Activated naive CD4-positive, alpha-beta T cell treated with anti-CD3 and anti-CD28 coated beads, Interleukin-2, amount 50 U/mL, for 72 hours (primary cell): ENCODE measurements at regions not wholly inside any gene's neighbourhood (a gene's known extent, or its start where the extent isn't known, plus 50 kb on each side); places are given as distances from the start of the nearest gene placed in this dataset.

Experiments used
- ATAC-seq, 2 donors: fragments of 150-1000 bp; cut with Tn5 transposase; 2 replicates each; pipeline ENCODE4 v1.10.0; 2021; ENCODE audit warnings: mild to moderate bottlenecking in 2 of 2, moderate library complexity in 2 of 2
- DNase-seq, 2 donors: peaks; one replicate each; pipeline ENCODE4 v3.0.0; 2021 to 2022; ENCODE audit warnings: low spot score in 2 of 2
- H3K27ac Mint-ChIP-seq, 2 donors: one replicate each; pipeline ENCODE4 v1.8.0; 2022; ENCODE audit warnings: mild to moderate bottlenecking in 2 of 2, mixed read lengths in 2 of 2
- H3K36me3 Mint-ChIP-seq, 2 donors: one replicate each; pipeline ENCODE4 v1.8.0; 2022; ENCODE audit warnings: mixed read lengths in 2 of 2
- H3K9me3 Mint-ChIP-seq, 2 donors: one replicate each; pipeline ENCODE4 v1.8.0; 2022; ENCODE audit warnings: mixed read lengths in 2 of 2

DNA sequence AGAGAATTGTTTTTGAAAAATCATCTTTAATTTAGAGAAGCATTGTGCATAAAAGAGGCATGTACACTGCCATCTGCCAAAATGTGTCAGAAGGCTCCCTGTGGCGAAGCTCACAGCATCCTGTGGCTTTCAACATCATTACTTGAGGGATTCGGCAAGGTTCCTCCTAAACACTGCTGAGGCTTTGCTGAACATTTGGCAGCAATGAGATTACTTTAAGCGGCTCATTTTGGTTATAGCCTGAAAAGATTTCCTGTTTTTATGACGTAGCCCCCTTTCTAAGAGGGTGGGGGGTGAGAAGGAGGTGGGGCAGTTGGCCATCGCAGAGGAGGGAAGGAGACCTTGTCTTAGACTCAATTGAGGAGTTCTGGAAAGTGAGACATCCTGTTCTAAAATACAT, 469.4 kb downstream of the RASEF start:
- peaks cover 5 to 28% of the 10 kb centered on the region in 2 donors for H3K9me3 Mint-ChIP-seq
- H3K36me3 Mint-ChIP-seq = no peaks in the 10 kb centered on the region
- H3K27ac Mint-ChIP-seq = no peak overlapping the region
- ATAC-seq (no peak), DNase-seq (no peak)

DNA sequence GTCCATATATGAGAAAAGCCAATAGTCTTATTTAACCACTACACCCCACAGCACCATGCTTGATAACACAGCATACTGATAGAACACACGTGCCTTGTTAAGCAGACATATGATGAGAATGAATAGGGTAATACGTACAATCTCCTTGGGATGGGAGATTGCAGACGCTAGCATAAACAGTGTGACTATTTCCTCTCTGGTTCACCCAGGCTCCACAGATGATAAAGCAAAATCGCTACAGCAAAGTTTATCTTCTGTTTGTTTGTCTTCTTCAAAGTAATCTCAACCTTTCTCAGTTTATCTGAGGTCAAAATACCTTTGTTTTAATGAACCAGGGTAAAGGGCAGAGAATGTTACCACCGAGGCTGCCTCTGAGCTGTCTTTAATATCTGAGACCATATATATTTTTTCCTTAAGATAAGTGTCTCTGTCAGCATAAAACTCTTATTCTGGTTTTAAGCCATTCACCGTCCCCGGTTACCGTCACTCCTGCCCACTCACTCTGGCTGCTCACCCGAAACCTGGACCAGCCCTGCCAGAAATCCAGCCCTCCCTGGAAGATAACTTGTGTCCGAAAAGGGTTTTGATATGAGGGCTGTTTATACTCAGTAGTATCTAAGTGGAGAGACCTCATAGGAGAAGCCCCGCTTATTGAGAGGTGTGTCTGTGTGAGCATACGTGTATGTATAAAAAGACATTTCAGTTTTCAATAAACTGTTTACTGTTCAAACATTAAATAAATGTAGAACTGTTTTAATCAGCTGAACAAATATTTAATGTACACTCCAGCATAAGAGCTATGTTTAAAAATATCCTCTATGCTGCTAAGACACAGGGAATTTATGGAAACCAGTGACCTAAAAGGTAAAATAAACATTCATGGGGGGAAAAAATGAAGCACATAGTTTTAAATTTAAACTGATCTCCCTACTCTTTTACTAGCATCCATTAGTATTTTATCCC, 465.4 kb downstream of the RASEF start:
- no peak for DNase-seq
- Mint-ChIP-seq H3K9me3 (peaks cover 5 to 13% of the 10 kb centered on the region in 2 donors), H3K36me3 (no peaks in the 10 kb centered on the region), H3K27ac (no peak overlapping the region)
- no peak for ATAC-seq

DNA sequence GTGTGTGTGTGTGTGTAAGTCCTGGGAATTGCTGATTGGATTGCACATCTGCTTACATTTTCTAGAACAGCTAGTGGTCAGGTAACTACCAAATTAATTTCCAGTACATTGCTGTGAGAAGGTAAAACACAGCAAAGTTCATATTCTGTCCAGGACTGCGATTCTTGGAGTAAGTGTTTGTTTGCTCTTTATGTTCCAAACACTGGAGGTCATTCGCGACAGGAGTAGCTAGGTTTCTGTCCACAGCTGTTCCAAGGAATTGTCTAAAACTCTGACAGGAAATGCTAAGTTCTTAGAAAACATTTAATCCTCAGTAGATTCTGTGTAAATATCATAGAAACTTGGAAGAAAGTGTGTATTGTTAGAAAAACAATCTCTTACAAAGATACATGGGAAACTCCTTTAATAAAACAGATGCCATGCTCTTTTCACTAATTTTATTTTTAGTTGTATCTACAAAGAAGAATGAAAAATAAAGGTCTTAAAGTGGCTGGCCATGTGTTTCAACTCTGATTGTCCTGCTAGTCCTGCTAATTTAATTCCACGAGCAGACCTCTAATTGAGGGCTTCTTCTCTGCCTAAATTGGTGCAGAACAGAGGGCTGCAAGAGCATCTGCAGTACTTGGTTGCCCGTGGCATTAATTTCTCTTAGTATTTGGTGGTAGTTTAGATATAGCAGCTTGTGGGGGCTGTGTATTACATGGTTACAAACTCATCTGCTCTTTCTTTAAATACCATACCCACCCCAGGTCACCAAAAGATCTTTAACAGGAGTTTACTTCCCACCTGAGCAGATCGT, 464.5 kb downstream of the RASEF start:
- ATAC-seq = no peak
- Mint-ChIP-seq H3K27ac (no peak overlapping the region), H3K9me3 (peaks cover 5 to 13% of the 10 kb centered on the region in 2 donors), H3K36me3 (no peaks in the 10 kb centered on the region)
- DNase-seq = no peak

DNA sequence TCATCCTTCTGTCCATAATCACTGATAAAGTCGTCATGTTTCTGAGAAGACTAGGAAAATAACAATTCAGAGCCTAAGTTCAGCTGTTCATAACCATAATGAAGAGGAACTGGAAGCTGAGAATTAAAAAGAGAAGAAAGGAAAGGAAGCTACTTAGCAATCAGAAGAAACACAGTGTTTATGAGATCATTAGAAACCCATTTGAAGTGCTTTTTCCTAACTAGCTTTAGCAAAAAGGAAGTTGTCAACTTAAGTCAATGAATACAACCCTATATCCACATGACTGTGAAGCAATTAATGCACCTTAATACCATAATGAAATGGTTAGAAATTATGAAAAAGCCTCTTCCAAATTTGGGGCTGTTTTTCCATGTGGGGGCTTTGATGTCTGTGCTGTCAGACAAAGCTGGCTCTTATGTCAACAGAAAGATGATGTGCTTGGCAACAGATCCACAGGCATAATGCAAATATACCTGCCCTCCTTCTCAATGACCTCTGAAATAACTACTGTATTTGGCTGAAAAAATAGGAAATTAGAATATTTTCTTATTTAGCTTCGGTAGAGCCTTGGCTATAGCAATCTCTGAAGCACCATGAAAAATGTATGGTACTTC, 463.5 kb downstream of the RASEF start:
- no peak for ATAC-seq
- no peak for DNase-seq
- no peaks in the 10 kb centered on the region for H3K36me3 Mint-ChIP-seq

DNA sequence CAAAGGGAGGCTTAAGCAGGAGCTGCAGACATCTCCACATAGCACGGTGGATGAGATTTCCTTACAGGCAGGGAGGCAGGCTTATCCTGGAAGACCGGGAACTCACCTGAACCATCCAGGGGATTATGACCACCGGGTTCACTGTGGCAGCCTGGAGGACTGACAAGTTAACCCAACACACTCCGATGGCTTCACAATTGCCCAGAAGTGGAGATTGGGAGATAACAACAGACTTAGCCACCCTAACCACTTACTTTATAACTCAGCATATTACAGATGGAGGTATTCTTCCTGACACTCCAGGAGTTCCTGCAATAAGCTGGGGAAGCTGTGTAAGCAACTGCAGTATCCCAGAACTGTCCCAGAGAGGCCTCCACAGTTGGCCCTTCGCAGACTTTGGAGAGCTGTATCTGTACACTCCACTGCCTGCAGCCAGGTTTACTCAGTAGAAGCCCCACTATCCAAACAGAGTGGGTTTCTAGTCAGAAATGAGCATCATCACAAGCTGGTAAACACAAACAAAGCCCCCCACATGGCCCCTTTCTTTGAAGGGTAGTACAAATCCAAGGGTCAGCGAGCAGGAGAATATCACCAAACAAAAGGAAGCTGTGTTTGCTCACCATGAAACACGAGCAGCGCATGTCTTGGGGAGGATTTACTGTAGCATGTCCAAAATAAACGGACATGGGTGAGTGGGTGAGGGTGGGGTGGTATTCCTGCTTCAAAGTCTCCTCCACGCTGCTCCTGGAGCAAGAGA, 462.2 kb downstream of the RASEF start:
- Mint-ChIP-seq H3K27ac (no peak overlapping the region), H3K36me3 (no peaks in the 10 kb centered on the region), H3K9me3 (no peaks in the 10 kb centered on the region)
- no peak for DNase-seq
- ATAC-seq = no peak

More for the DNA sequence above, 463.5 kb downstream of the RASEF start:
- no peak overlapping the region for H3K27ac Mint-ChIP-seq
- H3K9me3 Mint-ChIP-seq = peaks cover 5 to 7% of the 10 kb centered on the region in 2 donors

DNA sequence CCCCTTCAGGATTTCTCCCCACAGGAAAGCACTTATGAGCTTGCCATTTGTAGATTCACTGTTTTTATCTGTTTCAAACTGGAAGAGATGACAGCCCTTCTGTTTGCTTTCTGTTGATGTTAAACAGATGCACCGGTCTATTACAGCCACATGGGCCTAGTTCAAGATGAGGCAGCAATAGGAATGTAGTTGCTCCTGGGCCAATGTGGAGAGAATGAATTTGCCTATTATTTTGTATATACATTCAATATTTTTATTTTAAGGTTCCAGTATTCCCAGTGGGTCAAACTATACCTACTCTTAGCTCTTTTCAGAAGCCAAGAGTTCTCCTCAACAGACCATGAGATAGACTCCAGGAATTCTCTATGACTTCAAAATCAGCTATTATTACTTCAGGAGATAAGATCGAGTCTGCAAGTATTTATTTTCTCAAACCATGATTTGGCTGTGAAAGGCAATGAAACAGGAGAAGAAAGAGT, 461.6 kb downstream of the RASEF start:
- Mint-ChIP-seq H3K9me3 (no peaks in the 10 kb centered on the region), H3K36me3 (no peaks in the 10 kb centered on the region), H3K27ac (no peak overlapping the region)
- no peak for ATAC-seq
- no peak for DNase-seq

DNA sequence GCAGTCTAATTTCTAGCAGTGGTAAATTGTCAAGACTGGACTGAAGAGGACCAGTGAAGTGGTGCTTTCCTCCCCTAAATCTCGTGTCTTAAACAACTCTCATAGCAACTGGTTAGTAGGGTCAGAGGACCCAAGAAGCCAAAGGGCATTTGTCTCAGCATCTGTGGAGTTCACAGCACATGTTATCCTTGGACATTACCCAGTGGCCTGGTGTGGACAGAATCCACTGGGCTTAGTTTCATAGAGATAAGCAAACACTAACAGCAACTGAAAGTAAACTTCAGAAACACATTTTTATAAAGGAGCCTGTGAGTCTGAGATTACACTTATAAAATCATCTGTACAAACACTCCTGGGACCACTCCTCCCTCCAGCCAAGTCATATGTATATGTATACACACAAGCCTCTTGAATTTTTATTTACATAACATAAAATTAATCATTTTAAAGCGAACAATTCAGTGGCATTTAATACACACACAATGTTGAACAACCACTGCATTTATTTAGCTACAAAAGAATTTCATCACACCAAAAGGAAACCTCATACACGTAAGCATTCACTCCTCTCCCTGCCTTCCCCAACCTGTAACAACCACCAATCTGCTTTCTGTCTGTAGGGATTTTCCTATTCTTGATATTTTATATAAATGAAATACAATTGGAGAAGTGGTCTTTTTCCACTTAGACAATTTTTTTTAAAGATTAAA, 457.8 kb downstream of the RASEF start:
- DNase-seq = no peak
- Mint-ChIP-seq H3K9me3 (no peaks in the 10 kb centered on the region), H3K36me3 (no peaks in the 10 kb centered on the region), H3K27ac (no peak overlapping the region)
- ATAC-seq = no peak

DNA sequence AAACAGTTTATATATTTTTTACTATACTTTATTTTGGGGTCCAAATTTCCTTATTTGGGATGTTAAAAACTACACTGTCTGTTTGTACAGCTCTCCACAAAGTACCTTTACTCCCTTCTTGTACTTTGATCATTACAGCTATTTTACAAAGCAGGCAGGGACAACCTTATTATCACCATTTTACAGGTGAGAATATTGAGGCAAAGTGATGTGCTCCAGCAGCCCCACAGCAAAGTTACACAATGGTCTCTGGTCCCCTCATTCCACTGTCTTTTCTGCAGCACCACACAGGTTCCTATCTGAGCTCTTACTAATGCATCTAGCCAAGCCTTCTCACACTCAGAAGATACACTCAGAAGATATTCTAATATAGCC, 457.3 kb downstream of the RASEF start:
- H3K36me3 Mint-ChIP-seq = no peaks in the 10 kb centered on the region
- DNase-seq (no peak), ATAC-seq (no peak)
- no peaks in the 10 kb centered on the region for H3K9me3 Mint-ChIP-seq
- H3K27ac Mint-ChIP-seq = no peak overlapping the region

DNA sequence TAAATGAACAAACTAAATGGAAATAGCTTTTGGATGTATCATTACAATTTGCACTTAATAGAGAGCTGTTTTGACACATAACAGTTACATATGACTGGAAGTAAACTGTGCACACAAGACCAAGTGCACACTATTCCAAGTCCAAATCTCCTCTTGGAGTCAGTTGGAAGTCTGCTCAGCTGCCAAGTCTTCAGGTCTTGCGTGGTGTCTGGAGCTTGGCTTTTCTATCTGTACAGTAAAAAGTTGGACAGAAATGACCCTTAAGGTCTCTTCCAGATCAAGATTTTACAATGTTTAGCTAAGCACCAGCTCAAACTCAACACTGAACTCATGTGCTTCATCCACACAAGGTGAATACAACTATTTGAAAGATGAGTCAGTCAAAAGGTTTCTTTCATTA, 456.9 kb downstream of the RASEF start:
- ATAC-seq (no peak), DNase-seq (no peak)
- H3K36me3 Mint-ChIP-seq = no peaks in the 10 kb centered on the region
- no peaks in the 10 kb centered on the region for H3K9me3 Mint-ChIP-seq
- no peak overlapping the region for H3K27ac Mint-ChIP-seq

DNA sequence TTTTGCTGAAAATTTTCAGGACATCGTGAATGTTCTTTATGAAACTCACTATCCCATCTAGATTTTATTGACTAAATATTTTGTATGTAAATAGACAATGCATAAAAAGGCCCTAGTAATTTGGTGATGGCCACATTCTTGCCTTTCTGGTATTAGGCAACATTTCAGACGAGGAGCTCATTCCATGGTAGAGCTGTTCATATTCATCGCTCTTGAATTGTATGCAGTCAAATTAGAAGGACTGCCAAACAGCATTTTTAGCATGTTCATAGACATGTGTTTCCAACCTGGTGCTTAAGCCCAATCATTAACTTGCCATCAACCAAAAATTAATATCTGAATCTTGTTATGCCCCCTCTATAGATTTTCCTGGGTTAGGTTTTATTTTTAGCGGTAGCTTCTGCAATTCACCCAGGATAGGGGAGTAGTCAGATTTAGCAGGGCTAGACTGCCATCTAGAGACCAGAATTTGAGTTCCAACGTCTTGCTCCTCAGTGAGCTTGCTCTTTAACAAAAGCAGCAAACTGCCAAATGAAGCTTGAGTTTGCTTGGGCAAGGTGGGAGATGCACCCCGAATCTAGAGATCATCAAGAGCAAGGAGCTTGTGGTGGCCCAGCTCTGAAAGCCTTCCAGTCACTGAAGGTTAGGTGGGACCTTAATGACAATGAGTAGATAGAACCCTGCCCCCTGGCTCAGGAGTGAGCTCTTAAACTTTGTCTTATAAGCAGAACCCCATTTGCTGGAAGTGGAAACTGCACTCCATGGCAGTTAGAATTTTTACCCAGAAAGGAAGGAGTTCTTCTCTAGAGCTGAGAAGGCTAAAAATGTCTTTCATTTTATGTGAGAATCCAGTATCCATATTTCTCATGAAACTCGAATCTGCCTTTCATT, 456.2 kb downstream of the RASEF start:
- ATAC-seq (no peak), DNase-seq (no peak)

DNA sequence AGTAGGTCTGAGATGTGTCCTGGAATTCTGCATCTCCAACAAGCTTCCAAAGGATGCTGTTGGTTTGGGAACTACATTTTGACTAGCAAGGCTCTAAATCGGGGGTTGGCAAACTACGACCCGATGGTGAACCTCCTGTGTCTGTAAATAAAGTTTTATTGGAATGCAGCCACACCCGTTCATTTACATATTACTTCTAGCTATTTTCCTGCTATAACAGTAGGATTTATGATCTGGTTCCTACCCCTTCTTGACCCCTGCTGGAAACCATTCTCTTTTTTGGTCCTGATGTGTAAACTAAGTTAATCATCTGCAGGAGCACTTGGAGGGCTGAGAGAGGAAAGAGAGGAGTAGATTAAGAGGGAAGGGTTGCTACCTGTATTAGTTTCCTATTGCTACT, 454.5 kb downstream of the RASEF start:
- DNase-seq = no peak
- no peaks in the 10 kb centered on the region for H3K36me3 Mint-ChIP-seq
- no peak for ATAC-seq
- H3K27ac Mint-ChIP-seq = no peak overlapping the region
- peaks cover 4% of the 10 kb centered on the region in 2 donors for H3K9me3 Mint-ChIP-seq

More for the DNA sequence above, 456.2 kb downstream of the RASEF start:
- no peaks in the 10 kb centered on the region for H3K36me3 Mint-ChIP-seq
- H3K27ac Mint-ChIP-seq = no peak overlapping the region
- H3K9me3 Mint-ChIP-seq = no peaks in the 10 kb centered on the region

DNA sequence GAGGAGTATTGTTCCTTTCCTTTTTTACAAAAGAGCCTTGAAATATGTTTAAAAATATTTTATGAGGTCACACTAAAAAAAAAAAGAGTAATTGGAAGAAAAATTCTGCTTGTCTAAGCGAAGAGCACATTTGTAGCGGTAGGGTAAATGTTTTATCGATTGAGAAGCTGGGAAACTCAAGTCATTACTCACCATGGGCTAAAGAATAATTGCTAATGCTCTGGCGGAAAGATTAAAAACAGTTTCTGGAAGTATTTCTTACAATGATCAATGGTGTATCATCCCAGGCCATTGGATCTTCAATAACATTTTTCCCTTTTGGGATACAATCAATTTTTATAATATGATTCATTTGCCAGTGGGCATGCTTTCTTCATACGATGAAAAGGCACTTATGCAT, 450.0 kb downstream of the RASEF start:
- DNase-seq (no peak), ATAC-seq (no peak)
- Mint-ChIP-seq H3K9me3 (peaks cover 12% of the 10 kb centered on the region in 2 donors), H3K36me3 (peaks cover 0 to 5% of the 10 kb centered on the region in 2 donors), H3K27ac (no peak overlapping the region)

DNA sequence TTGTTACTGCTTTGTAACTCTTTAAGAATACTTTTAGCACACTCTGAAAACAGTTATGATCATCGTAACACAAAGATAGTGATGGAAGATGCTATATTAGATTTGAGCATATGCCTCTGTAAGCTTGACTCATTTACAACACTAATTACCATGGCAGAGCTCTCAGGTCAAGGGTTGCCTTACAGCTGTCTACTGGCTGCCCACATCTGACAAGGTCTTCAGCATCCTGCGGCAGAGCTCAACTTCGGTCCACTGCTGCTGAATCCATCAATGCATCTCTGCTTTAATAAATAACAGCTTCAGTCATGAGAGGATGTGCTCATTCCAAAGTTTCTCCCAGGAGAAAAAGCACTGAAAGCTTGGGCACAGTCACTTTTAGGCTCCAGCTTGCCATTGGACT, 449.4 kb downstream of the RASEF start:
- Mint-ChIP-seq H3K9me3 (peaks cover 12 to 13% of the 10 kb centered on the region in 2 donors), H3K36me3 (peaks cover 0 to 7% of the 10 kb centered on the region in 2 donors)

DNA sequence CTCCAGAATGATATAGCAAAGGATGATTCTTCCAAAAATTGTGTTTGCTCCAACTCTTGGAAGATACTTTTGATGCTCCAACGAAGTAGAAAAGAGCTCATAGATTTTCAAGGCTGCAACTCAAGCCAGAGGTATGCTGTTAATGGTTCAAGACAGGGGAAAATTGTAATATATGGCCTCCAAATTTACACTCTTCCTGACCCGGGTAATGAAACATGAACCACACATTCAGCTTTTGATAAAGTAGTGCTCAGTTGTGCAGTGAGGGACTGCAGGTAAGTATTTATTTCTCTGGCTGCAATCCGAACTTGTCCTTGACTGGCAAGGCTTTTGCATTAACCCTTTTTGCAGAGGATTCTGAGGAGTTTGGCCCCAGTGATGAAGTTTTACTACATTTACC, 446.4 kb downstream of the RASEF start:
- ATAC-seq (no peak), DNase-seq (no peak)
- Mint-ChIP-seq H3K27ac (no peak overlapping the region), H3K9me3 (peaks cover 18 to 19% of the 10 kb centered on the region in 2 donors), H3K36me3 (peaks cover 0 to 7% of the 10 kb centered on the region in 2 donors)

More for the DNA sequence above, 449.4 kb downstream of the RASEF start:
- H3K27ac Mint-ChIP-seq = no peak overlapping the region
- no peak for ATAC-seq
- no peak for DNase-seq

DNA sequence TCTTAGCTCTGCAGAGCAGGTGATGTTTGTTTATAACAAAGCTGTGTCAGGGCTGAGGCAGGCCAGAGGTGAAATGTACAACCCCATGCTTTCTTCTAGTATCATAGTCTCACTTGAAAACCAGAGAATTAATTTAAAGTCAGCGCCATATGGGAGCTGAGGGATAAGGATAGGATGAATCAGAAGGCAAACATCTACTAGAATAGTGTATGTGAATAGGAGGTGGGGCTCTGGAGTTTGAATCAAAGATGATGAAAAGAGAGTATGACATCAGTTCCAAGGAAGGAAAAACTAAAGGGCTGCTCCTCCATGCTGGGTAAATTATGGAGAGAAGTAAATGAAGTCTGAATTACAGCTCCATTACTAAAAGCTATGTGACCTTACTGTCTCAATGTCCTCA, 441.5 kb downstream of the RASEF start:
- no peak for ATAC-seq
- Mint-ChIP-seq H3K27ac (no peak overlapping the region), H3K36me3 (peaks cover 0 to 7% of the 10 kb centered on the region in 2 donors)

More for the DNA sequence above, 441.5 kb downstream of the RASEF start:
- H3K9me3 Mint-ChIP-seq = peaks cover 14% of the 10 kb centered on the region in 2 donors
- DNase-seq = no peak
